OCI-LY3 (cell line): ENCODE measurements at regions not wholly inside any gene's neighbourhood (a gene's known extent, or its start where the extent isn't known, plus 50 kb on each side); places are given as distances from the start of the nearest gene placed in this dataset.

Experiments
- CTCF ChIP-seq: fragments of 200-600, 300-600 bp; sonication (generic); IDR thresholded peaks from 2 replicates; pipeline ENCODE4 v1.5.1; 2014; ENCODE audit warnings: antibody characterized with exemption, low read length, low read depth
- EZH2phosphoT487 ChIP-seq: fragments of 200-600 bp; shearing (Covaris generic); IDR thresholded peaks from 2 replicates; pipeline ENCODE4 v1.6.1; 2018; ENCODE audit warnings: antibody characterized with exemption, mixed run types, low read depth

GRCh38 chr1:177441281-177441680 lies 270.5 kb downstream of the BRINP2 start:
- TF ChIP-seq CTCF (no peak), EZH2phosphoT487 (no peak)
